ENCODE measurements at regions not wholly inside any gene's neighbourhood (a gene's known extent, or its start where the extent isn't known, plus 50 kb on each side); places are given as distances from the start of the nearest gene placed in this dataset.

- H3K79me2 ChIP-seq (replicated peaks; ENCODE audit: insufficient read depth, low read length): no peaks in the 10 kb centered on the region
- H3K36me3 ChIP-seq (ENCODE audit: insufficient read depth, low read length): no peaks in the 10 kb centered on the region
- H3K4me3 ChIP-seq (ENCODE audit: low read length): no peak overlapping the region
- no peak overlapping the region for H2AFZ ChIP-seq (ENCODE audit: low read depth, low read length)
- TF ChIP-seq MXI1 (conservative IDR thresholded peaks at IDR 0.05; ENCODE audit: poor library complexity, severe bottlenecking) (no peak), EP300 (conservative IDR thresholded peaks at IDR 0.05; ENCODE audit: poor library complexity, severe bottlenecking) (no peak), RAD21 (conservative IDR thresholded peaks at IDR 0.05) (no peak), REST (IDR thresholded peaks at IDR 0.05; ENCODE audit: borderline replicate concordance) (no peak)
- no peaks in the 10 kb centered on the region for H3K27me3 ChIP-seq (ENCODE audit: insufficient read depth, low read depth, low read length)
- H3K4me2 ChIP-seq (ENCODE audit: low read length): no peak overlapping the region
- no peaks in the 10 kb centered on the region for H3K9me2 ChIP-seq (ENCODE audit: insufficient read depth, low read length)
- no peaks in the 10 kb centered on the region for H3F3A ChIP-seq (ENCODE audit: insufficient read depth, low read length, poor library complexity, severe bottlenecking)
- no peaks in the 10 kb centered on the region for H4K20me1 ChIP-seq (ENCODE audit: insufficient read depth)
- no peak overlapping the region for H3K27ac ChIP-seq (ENCODE audit: low read length)
- H3K9me3 ChIP-seq (ENCODE audit: low read length): no peaks in the 10 kb centered on the region
- no peak overlapping the region for H3K9ac ChIP-seq (ENCODE audit: low read length)
Measured at GRCh38 chr6:90770778-90771177, 183.9 kb upstream of the MAP3K7 start.

- no peaks in the 10 kb centered on the region for H3K9me2 ChIP-seq (ENCODE audit: insufficient read depth, low read length)
- H3K4me3 ChIP-seq (ENCODE audit: low read length): no peak overlapping the region
- H3K36me3 ChIP-seq (ENCODE audit: insufficient read depth, low read length): no peaks in the 10 kb centered on the region
- no peaks in the 10 kb centered on the region for H3F3A ChIP-seq (ENCODE audit: insufficient read depth, low read length, poor library complexity, severe bottlenecking)
- no peaks in the 10 kb centered on the region for H3K79me2 ChIP-seq (replicated peaks; ENCODE audit: insufficient read depth, low read length)
- H3K27ac ChIP-seq (ENCODE audit: low read length): no peak overlapping the region
- no peak overlapping the region for H3K4me2 ChIP-seq (ENCODE audit: low read length)
- no peaks in the 10 kb centered on the region for H3K27me3 ChIP-seq (ENCODE audit: insufficient read depth, low read depth, low read length)
- no peak for TF ChIP-seq EZH2 (IDR thresholded peaks at IDR 0.05; ENCODE audit: borderline replicate concordance, insufficient read depth, low read length, poor library complexity, severe bottlenecking)
- no peak for TF ChIP-seq REST (IDR thresholded peaks at IDR 0.05; ENCODE audit: borderline replicate concordance)
- TF ChIP-seq SMC3 (conservative IDR thresholded peaks at IDR 0.05; ENCODE audit: poor library complexity): no peak
- TF ChIP-seq CTCF (IDR thresholded peaks at IDR 0.05; ENCODE audit: poor library complexity, severe bottlenecking): no peak
- no peak for TF ChIP-seq POLR2AphosphoS5 (IDR thresholded peaks at IDR 0.05)
- TF ChIP-seq TAF1 (IDR thresholded peaks at IDR 0.05; ENCODE audit: low read depth): no peak
- no peak for TF ChIP-seq MXI1 (conservative IDR thresholded peaks at IDR 0.05; ENCODE audit: poor library complexity, severe bottlenecking)
- TF ChIP-seq EP300 (conservative IDR thresholded peaks at IDR 0.05; ENCODE audit: poor library complexity, severe bottlenecking): no peak
- no peak for TF ChIP-seq RAD21 (conservative IDR thresholded peaks at IDR 0.05)
- H3K9me3 ChIP-seq (ENCODE audit: low read length): no peaks in the 10 kb centered on the region
- H4K20me1 ChIP-seq (ENCODE audit: insufficient read depth): no peaks in the 10 kb centered on the region
- no peak overlapping the region for H3K9ac ChIP-seq (ENCODE audit: low read length)
- no peak overlapping the region for H2AFZ ChIP-seq (ENCODE audit: low read depth, low read length)
Measured at GRCh38 chr6:90765895-90766294, 179.0 kb upstream of the MAP3K7 start.
